Muscle of arm (tissue), 1 donor: ENCODE measurements at regions not wholly inside any gene's neighbourhood (a gene's known extent, or its start where the extent isn't known, plus 50 kb on each side); places are given as distances from the start of the nearest gene placed in this dataset.

Source experiments
- DNase-seq: peaks from one replicate; pipeline ENCODE4 v3.0.0-alpha.2; 2013

DNA sequence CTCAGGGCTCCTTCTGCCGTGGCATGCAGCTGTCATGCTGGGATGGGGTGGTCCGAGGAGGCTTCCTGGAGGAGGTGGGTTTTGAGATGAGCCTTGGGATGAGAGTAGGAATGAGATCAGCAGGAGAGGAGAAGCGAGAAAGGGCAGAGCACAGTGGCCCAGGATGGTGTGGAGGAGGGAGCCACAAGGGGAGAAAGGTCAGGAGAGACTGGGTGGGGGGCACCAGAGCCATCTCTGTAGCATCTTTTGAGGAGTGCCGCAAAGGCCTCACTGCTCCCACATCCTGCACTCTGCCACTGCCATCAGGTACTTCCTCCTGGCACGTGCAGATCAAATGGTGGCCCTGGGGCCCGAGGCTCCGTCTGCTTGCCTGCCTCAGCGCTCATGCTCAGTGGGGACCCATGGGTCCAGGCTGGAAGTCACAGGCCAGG, 150.2 kb downstream of the MACROH2A1 start:
- no peak for DNase-seq

DNA sequence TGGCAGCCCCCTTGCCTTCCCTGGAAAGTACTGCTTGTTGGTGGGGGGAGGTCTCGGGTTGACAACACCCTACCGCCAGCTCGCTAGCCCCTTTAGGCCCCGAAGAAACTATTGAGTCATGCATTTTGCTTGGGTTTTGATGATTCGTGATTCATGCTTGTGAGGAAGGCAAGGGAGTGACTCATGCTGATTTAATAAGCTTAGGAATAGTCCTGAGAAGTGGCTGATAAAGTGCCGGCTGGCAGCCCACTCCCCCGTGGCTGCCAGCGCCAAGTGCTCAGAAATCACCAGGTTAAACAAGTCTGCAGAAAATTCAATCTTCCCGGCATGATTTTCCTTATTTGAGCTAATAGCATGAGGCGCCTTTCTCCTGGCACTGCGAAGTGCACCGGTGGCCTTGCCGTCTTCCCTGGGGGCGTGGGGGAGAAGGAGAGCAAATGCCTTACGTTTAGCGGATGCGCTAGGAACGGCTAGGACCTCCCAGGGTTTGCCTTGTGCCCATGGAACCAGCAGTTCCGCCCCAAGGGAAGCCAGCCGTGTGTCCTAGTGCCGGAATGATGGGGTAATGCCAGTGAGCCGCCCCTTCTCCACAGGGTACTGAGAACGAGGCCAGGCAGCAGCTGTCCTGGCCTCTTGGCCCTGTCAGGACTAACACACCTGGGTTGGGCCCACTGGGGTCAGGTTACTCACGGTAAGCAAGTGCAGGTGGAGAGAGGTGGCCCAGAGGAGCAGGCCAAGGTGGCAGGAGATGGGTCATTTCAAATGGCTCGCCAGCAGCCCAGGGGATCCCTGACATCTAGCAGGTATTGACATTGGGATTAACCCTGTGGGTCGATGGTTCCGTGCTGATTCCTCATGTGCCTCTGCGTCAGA, 151.9 kb downstream of the MACROH2A1 start:
- DNase-seq = no peak

DNA sequence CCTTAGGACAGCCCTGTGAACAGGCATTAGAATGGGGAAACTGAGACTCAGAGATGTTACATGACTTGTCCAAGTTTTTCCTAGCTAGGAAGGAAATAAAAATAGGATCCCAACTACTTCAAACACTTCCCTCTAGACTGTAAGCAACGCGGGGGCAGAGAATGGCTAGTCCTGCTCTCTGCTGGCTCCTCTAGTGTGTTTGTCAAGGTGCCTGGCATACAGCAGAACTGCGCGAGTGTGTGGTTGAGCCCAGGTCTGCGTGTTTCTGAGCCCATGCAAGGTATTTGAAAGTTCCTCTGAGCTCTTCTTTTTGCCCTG, 152.5 kb downstream of the MACROH2A1 start:
- no peak for DNase-seq

DNA sequence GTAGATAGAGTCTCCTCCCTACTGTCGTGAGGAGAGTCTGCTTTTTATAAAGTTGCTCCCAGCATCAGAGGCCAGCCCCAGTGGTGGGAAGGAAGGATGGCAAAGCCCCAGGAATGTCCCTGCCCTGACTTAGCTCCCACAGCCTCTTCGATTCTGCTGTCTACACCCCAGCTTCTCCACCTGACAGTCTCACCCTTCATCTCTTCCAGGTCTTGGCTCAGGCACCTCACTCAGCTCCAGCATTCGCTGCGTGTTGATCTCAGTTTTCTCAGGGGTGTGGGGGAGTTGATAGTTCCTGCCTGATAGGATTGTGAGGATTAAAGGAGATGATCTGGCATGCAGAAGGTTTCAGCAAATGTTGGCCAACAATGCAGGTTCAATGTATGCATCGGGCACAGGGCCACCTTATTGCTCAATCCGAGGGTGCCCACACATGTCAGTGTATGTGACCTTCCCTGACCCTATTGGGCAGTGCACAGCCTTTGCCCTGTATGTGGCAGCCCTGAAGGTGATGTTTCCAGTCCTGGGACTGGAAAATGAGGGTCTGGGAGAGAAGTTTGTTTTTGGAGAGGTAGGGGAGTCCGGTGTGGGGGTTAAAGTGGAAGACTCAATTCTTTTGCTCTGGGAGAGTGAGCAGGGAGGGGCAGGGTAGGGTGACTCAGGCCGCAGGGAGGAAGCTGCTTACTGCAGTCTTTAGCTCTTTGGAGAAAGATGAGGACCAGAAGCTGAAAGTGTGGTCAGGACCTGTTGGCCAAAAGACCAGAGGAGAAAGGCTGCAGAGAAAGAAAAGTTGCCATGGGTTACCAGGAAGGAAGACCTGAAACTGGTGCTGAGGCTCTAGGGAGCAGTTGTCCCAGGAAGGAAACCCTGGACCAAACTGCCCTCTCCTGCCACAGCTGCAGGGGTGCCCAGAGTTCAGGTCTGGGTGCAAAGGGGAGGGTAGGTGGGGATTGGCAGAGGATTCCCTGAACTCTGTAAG, 153.2 kb downstream of the MACROH2A1 start:
- no peak for DNase-seq

DNA sequence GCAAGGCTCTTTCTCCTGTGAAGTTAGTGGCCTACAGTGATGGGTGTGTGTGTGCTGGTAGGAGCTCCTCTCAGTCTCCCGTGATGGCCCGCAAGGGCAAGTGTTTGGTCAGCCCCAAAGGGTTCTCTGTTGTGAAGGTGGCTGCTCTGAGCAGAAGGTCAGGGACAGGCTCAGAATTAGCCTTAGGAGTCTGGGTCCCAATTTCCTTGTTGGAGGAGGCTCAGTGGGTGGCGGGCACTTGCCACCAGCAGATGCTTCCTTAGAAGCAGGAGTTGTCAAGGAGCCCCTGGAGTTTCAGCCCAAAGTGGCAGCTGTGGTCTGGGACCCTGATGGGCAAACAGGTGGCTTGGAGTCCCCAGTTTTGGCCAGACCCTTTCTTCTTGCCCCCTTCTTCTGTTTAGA, 154.4 kb downstream of the MACROH2A1 start:
- DNase-seq = no peak

DNA sequence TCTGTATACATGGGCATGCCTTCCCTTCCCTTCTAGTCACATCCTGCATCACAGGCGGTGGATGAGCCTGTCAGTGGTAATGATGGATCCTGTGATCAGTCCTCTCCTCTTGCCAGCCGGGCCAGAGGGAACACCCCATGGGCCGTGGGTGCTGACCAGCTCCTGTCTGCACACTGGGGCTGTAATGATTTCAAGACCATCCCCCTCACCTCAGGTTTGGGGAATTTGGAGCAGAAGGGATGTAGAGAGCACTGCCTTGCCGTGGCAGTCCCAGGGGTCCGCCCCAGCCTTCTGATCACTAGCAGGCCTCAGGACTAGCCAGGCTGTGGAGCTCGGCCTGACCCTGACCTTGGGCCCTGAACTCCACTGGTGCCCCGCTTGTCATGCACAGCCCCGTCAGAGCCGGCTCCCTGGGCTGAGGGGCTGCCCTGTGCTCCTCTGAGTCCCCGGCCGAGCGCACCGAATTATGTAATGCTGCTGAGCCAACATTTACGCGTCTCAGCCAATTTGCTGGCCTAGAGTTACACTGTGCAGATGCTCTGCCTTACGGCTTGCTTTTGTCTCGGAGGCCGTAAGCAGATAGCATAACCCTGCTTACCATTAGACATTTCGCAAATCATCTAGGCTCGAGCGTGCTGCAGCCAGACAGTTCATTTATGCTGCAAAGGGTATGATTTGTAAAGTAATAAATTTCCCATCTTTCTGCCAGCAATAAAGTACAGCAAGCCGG, 155.3 kb downstream of the MACROH2A1 start:
- peak; percentile 78 for DNase-seq

DNA sequence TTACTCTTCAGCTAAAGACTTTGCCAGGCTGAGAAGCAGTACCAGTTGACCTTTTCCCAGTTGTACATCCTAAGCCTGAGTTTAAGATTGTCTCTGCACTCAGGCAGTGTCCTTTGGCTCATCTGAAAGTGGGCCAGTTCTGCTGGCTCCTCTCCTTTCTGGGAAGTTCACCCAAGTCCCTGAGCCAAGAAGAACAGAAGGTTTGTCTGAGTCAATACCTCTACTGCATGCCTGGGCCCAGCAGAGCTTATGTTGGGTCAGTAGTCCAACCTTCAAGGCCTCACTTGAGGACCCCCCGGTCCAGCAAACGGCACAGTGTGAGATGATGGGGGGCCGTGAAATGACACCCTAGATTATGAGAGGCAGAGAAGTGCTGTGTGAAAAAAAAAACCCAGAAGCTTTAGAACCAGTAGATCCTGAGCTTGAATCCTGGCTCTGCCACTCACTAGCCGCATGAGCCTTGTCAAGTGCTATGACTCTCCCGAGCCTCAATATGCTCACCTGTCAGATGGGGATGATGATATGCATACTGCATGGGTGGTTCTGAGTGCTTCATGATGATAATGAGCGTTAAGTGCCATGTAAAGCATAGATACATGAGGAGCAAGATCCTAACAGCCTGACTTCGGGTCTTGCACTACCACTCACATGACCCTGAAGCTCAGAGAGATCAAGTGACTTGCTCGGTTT, 156.0 kb downstream of the MACROH2A1 start:
- no peak for DNase-seq

DNA sequence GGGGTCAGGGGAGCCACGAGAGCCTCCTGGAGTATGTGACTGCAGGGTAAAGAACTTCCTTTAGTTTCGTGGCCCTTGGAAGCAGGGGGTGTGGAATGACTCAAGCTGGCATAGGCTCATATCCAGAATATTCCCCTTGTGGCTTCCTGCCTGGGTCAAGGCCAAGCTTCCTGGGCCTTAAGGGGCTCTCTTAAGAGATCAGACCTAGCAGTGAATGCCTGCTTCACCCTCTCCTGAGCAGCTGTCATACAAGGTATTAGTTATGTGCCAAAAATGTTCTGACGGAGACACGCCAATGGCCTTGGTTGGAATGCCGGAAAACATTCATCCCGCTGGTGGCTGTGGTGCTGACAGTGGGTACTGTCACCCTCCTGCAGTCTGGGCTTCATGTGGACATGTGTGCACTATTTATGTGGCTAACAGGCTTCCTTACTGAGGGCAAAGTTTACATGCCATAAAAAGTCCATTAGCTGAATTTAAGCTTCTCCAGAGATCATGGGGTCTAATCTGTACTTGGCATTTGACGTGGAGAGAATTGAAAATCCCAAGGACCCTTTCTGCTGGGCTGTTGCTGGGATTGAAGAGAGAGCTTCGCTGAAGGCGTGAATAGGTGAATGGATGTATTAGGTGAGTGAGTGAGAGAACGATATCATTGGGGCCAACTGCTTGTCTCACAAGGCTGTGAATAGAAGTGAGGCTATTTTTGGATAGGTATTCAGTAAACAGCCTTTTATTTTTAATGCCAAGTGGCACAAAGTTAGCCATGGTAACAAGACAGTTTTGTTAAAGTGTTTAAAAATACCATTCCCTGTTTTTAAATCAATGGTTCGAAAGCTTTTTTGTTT, 156.8 kb downstream of the MACROH2A1 start:
- DNase-seq = no peak

DNA sequence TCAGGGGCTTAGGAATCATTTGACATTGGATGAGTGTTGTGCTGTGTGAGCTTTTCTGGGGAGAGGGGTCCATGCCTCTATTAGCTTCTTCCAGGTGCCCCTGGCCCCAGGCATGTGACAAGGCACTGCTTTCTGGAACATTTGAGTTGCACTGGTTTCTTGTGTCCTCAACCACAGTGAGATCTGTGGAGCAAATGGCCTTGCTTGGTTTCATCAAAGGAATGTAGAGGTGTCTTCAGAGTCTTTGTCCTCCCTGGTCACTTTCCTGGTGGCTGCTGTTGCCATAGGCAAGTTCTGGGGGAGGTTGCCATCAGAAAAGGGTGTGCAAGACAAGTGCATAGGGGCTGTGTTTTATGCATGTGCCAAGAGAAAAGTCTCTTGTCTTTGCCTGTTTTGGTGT, 157.5 kb downstream of the MACROH2A1 start:
- no peak for DNase-seq

DNA sequence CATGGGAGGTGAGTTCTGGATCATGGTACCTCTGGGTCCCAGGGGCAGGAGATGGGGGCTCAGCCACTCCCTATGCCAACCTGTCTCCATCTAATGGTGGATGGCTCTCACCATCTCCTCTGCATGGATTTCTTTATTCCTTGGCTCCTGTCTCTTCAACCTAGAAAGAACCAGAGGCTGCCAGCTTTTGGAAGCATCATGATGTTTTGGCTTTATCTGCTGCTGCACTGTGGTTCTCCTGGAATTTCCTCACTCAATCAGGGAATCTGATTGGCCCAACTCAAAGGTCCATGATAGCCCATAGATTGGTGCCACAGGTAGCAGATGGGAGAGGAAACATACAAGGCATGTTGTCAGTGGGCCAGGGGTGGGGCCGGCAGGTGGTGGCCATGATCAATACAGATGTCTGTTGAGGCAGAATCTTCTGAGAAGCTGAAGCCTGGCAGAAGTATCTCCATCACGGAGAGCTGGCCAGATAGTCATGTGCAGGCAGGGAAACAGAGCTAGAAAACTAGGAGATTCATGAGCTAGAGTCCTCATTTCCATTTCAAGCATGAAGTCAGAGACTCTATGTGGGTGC, 158.2 kb downstream of the MACROH2A1 start:
- no peak for DNase-seq

DNA sequence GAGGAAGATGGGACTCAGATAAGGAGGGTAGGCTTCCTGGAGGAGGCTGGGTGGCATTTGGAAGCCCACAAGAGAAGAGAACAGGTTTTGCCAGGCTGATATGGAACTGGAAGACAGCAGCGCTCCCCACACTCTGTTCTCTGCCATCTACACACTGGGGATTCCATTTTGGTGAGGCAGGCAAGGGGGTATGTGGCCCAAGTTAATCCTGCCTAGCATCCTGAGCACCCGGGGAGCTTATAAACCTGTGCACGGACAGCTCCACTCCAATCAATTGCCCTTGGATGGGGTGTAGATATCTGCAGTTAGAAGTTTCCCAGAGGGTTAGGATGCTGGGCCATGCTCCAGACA, 158.8 kb downstream of the MACROH2A1 start:
- DNase-seq = no peak

DNA sequence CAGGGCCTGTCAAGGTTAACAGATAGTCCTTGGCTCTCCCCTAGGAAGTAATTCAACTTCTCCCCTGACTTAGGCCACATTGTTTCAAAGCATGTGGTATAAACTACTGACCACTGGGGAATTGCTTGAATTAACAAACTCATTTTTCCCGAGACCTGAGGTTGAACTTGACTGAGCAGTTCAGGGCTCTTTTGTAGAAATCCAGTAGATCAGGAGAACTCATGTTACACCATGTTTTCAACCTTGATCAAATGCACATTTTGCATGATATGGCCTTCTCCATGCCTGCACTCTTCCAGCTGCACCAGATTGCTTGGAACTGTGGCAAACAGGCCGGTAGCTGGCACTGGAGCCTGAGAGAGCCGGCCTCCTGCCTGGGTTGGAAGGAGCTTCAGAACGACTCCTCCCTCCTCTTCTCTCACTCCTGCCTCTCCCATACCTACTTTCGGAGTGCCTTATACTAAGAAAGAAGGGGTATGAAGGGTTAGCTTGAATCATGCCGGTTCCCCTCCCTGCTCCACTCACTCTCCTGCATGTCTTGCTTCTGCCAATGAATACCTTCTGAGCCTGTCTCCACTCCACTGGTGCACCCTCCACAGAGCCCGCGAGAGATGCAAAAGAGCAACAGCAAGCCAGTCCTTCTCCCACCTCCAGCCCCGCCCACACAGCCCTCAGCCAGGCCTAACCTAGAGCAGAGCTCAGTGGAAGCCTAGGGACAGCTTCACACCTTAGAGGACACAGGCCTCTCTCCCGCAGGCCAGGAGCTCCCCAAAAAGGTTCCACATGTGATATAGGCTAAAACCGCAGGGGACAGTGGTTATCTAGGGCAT, 159.4 kb downstream of the MACROH2A1 start:
- no peak for DNase-seq

DNA sequence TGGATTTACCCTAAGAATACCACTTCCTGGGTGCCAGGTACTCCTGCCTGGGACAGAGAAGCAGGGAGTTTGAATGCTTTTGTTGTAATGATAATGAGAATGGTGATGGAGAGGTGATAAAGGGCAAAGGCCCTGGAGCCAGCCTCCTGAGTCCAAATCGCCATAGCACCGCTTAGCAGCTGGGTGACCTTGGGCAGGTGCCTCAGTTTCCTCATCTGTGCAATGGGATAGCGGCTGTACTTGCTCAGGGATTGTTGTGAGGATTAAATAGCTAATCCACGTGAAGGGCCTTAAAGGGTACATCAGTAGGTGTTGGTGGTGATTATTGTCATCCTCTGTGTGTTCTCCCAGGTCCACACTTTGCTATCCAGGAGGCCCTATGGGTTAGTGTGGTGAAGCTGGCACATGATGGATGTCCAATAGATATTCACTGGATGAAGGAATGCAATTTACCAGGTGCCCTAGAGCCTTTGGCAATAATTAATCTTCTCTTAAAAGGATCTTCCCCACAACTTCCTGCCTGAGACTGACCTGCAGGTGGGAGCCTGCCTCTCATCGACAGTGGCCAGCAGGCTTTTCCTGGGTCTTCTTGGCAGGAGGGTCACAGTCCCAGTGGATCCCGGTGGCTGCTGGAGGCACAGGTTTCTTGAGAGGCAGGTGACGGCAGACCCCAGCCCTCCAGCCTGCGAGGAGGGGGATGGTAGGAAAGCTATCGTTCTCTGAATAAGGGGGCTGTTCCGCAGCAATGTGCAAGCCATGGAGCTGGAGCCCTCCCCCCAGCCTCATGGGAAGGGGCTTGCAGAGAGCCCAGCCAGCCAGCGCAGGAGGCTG, 160.2 kb downstream of the MACROH2A1 start:
- no peak for DNase-seq

DNA sequence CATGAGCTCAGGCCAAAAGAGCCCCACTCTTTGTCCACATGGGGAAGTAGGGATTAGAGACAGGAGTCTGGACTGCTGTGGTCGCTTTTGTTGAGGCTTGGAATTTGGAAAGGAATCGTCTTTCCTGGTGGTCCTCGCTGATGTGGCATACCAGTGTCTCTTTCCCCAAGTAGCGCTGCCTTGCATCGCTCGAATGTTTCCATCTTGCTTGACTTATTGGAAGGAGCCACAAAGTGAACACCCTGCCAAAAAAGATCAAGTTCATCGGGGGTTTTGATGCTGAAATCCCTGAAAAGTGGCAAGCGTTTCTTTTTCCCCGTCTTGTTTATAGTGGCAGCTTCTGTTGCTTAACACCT, 161.3 kb downstream of the MACROH2A1 start:
- DNase-seq = no peak

DNA sequence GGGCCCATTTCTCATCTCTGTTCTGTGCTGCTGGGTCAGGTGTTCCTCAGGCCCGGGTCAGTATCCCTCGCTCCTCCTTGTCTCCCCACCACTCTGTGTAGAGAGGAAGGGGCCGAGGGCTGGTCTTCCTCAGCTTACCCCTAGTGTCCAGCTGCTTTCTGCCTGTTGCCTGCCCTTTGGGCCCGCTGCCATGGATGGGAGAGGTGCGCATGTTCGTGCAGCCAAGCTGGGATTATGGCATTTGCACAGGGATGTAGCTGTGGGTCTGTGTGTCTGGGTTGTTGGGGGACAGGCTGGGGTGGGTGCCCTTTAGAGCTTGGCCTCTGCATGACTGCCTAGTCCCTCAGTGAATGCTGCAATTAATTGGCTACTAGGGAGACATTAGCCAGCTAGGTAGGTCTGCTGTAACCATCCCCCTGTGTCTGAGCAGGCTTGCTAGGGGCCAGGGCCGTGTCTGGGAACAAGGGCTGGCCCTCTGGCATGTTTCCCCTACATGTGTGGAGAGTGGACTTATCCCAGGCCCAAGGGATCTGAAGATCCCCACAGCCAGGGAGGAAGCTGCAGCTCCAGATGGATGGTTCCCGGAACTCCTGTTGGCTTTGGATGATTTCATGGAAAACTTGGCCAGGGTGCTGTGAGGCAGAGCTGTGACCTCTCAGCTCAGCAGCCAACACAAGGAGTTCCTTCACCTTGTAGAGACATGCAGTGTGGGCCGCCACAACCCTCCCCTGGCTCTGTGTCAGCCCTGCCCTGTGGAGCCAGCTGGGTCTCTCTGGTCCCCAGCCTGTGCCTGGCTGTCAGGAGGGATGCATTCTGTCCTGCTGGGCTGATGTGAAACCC, 161.9 kb downstream of the MACROH2A1 start:
- DNase-seq = no peak

DNA sequence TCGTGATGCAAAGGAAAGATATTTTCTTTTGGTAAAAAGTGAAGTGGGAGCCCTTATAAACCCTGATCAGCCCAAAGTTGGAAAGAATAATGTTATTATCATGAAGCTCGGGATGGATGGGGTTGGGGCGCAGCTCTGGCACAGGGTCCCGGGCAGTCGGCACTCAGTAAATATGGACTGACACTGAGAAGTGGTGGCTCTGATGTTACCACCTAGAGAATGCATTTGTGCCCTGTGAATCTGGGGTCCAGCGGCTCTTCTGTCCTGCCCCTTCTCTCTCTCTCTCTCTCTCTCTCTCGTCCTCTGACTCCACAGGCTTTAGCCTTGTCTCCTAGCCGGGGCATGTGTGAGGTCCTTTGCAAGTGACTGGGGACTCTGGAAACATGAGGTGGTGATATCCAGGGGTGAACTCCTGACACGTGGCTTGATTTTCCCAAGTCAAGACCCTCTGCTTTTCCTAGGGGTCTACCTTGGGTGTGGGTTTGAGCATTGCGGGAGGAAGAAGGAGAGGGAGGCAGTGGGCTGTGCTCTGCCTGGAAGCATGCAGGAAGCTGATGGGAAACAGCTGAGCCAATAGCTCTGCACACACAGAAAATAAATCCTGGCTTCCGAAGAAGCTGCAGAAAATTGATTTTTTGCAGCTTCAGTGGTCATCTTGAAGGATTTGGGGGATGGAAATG, 162.7 kb downstream of the MACROH2A1 start:
- DNase-seq = no peak
